HepG2 (cell line): ENCODE measurements at regions not wholly inside any gene's neighbourhood (a gene's known extent, or its start where the extent isn't known, plus 50 kb on each side); places are given as distances from the start of the nearest gene placed in this dataset.

ENCODE experiments used
- AKAP8 ChIP-seq: sonication (generic); formaldehyde crosslinking; IDR thresholded peaks from 2 replicates; pipeline ENCODE4 v1.5.1; 2020; ENCODE audit warnings: mild to moderate bottlenecking, missing genetic modification reagents
- ATF1 ChIP-seq: IDR thresholded peaks from 2 replicates; pipeline ENCODE4 v1.6.1; 2016; ENCODE audit warnings: mild to moderate bottlenecking, control low read depth
- BRD4 ChIP-seq: sonication (generic); formaldehyde crosslinking; IDR thresholded peaks from 2 replicates; pipeline ENCODE4 v1.4.0; 2020; ENCODE audit warnings: missing genetic modification reagents
- CCDC6 ChIP-seq: sonication (generic); formaldehyde crosslinking; IDR thresholded peaks from 2 replicates; pipeline ENCODE4 v1.8.1; 2022; ENCODE audit warnings: mild to moderate bottlenecking, missing genetic modification reagents, moderate library complexity
- CHD2 ChIP-seq: IDR thresholded peaks from 2 replicates; pipeline ENCODE4 v1.6.1; 2011; ENCODE audit warnings: low read depth, low read length, improper control_type of control experiment
- CREM ChIP-seq, 2 experiments: sonication (generic) in 1 of 2; formaldehyde crosslinking in 1 of 2; IDR thresholded peaks; 2 replicates each; pipeline versions ENCODE4 v1.4.0 to v1.6.1; 2016 to 2020; ENCODE audit warnings: antibody characterized with exemption in 1 of 2, mild to moderate bottlenecking in 1 of 2, missing genetic modification reagents in 1 of 2
- GMEB2 ChIP-seq: IDR thresholded peaks from 2 replicates; pipeline ENCODE4 v1.6.1; 2016; ENCODE audit warnings: missing biosample characterization, missing genetic modification reagents, low read depth
- MATR3 ChIP-seq: sonication (generic); formaldehyde crosslinking; IDR thresholded peaks from 2 replicates; pipeline ENCODE4 v1.4.0; 2020; ENCODE audit warnings: missing genetic modification reagents
- MED13 ChIP-seq: sonication (generic); formaldehyde crosslinking; IDR thresholded peaks from 2 replicates; pipeline ENCODE4 v1.5.0; 2020; ENCODE audit warnings: missing genetic modification reagents
- NCOR1 ChIP-seq: fragments of 200-600 bp; sonication (generic); IDR thresholded peaks from 2 replicates; pipeline ENCODE4 v1.7.0; 2017; ENCODE audit warnings: antibody characterized with exemption, low read length, borderline replicate concordance
- NR2F6 ChIP-seq, 2 experiments: IDR thresholded peaks; 2 replicates each; pipeline ENCODE4 v1.6.1; 2016; ENCODE audit warnings: antibody characterized with exemption in 1 of 2, mild to moderate bottlenecking in 1 of 2
- PBX2 ChIP-seq: IDR thresholded peaks from 2 replicates; pipeline ENCODE4 v1.6.1; 2016; ENCODE audit warnings: control low read depth
- PHF8 ChIP-seq: sonication (generic); formaldehyde crosslinking; IDR thresholded peaks from 2 replicates; pipeline ENCODE4 v1.5.0; 2020; ENCODE audit warnings: missing genetic modification reagents
- POLR2AphosphoS2 ChIP-seq: IDR thresholded peaks from 2 replicates; pipeline ENCODE4 v1.6.1; 2011; ENCODE audit warnings: low read depth, low read length, improper control_type of control experiment
- POLR2AphosphoS5 ChIP-seq: IDR thresholded peaks from 2 replicates; pipeline ENCODE4 v1.6.1; 2012; ENCODE audit warnings: low read depth, low read length
- RAD21 ChIP-seq: fragments of 450-650 bp; formaldehyde crosslinking; IDR thresholded peaks from 2 replicates; pipeline ENCODE4 v1.5.0; 2020; ENCODE audit warnings: mild to moderate bottlenecking
- RAD51 ChIP-seq: fragments of 450-650 bp; IDR thresholded peaks from 2 replicates; pipeline ENCODE4 v1.6.1; 2016; ENCODE audit warnings: borderline replicate concordance
- RARG ChIP-seq: sonication (generic); formaldehyde crosslinking; IDR thresholded peaks from 2 replicates; pipeline ENCODE4 v1.4.0; 2020; ENCODE audit warnings: low read depth, mild to moderate bottlenecking, missing genetic modification reagents
- RBFOX2 ChIP-seq: fragments of 200-400 bp; formaldehyde crosslinking; IDR thresholded peaks from 2 replicates; pipeline ENCODE4 v1.6.1; 2017; ENCODE audit warnings: low read depth, mild to moderate bottlenecking, low read length
- RFX5 ChIP-seq: IDR thresholded peaks from 2 replicates; pipeline ENCODE4 v1.6.1; 2011; ENCODE audit warnings: low read depth, low read length, improper control_type of control experiment
- SALL1 ChIP-seq: sonication (generic); formaldehyde crosslinking; IDR thresholded peaks from 2 replicates; pipeline ENCODE4 v1.8.0; 2022; ENCODE audit warnings: mild to moderate bottlenecking, missing genetic modification reagents
- TEAD3 ChIP-seq: optimal IDR thresholded peaks from 2 replicates; pipeline ENCODE3; 2016; ENCODE audit warnings: borderline replicate concordance
- TOE1 ChIP-seq: sonication (generic); formaldehyde crosslinking; IDR thresholded peaks from 2 replicates; pipeline ENCODE4 v1.4.0; 2020; ENCODE audit warnings: mild to moderate bottlenecking, missing genetic modification reagents
- ZNF205 ChIP-seq: IDR thresholded peaks from 2 replicates; pipeline ENCODE4 v1.6.1; 2018; ENCODE audit warnings: missing biosample characterization, missing genetic modification reagents
- ZNF274 ChIP-seq: sonication (generic); formaldehyde crosslinking; IDR thresholded peaks from 2 replicates; pipeline ENCODE4 v1.5.1; 2020; ENCODE audit warnings: mild to moderate bottlenecking, missing genetic modification reagents
- ZNF292 ChIP-seq: sonication (generic); formaldehyde crosslinking; IDR thresholded peaks from 2 replicates; pipeline ENCODE4 v1.8.1; 2022; ENCODE audit warnings: mild to moderate bottlenecking, low read depth, missing genetic modification reagents, borderline replicate concordance
- ZNF326 ChIP-seq: sonication (generic); formaldehyde crosslinking; IDR thresholded peaks from 2 replicates; pipeline ENCODE4 v1.4.0; 2020; ENCODE audit warnings: missing genetic modification reagents, borderline replicate concordance
- ZNF333 ChIP-seq: sonication (generic); formaldehyde crosslinking; IDR thresholded peaks from 2 replicates; pipeline ENCODE4 v1.4.0; 2020; ENCODE audit warnings: mild to moderate bottlenecking, missing genetic modification reagents, borderline replicate concordance
- ZNF367 ChIP-seq: sonication (generic); formaldehyde crosslinking; IDR thresholded peaks from 2 replicates; pipeline ENCODE4 v1.4.0; 2020; ENCODE audit warnings: missing genetic modification reagents, borderline replicate concordance
- ZNF44 ChIP-seq: sonication (generic); formaldehyde crosslinking; IDR thresholded peaks from 2 replicates; pipeline ENCODE4 v1.5.1; 2020; ENCODE audit warnings: mild to moderate bottlenecking, missing genetic modification reagents
- ZNF546 ChIP-seq: sonication (generic); formaldehyde crosslinking; conservative IDR thresholded peaks from 2 replicates; pipeline ENCODE4 v1.8.1; 2023; ENCODE audit warnings: mild to moderate bottlenecking, missing genetic modification reagents
- ZNF839 ChIP-seq: sonication (generic); formaldehyde crosslinking; IDR thresholded peaks from 2 replicates; pipeline ENCODE4 v1.4.0; 2020; ENCODE audit warnings: missing genetic modification reagents, mild to moderate bottlenecking, borderline replicate concordance
- ZNF850 ChIP-seq: sonication (generic); formaldehyde crosslinking; conservative IDR thresholded peaks from 2 replicates; pipeline ENCODE4 v1.9.0; 2021; ENCODE audit warnings: mild to moderate bottlenecking, missing genetic modification reagents
- ZSCAN30 ChIP-seq: sonication (generic); formaldehyde crosslinking; IDR thresholded peaks from 2 replicates; pipeline ENCODE4 v1.5.0; 2020; ENCODE audit warnings: mild to moderate bottlenecking, missing genetic modification reagents
- ZSCAN31 ChIP-seq: sonication (generic); formaldehyde crosslinking; IDR thresholded peaks from 2 replicates; pipeline ENCODE4 v1.5.0; 2020; ENCODE audit warnings: low read depth, mild to moderate bottlenecking, missing genetic modification reagents

- TF ChIP-seq RFX5 (no peak), ZNF274 (CRISPR knock-in tag) (no peak), ZNF205 (CRISPR knock-in tag) (no peak), ZNF839 (no peak), POLR2AphosphoS5 (no peak), ZNF367 (CRISPR knock-in tag) (no peak), CHD2 (no peak), TEAD3 (CRISPR knock-in tag) (no peak), RAD21 (CRISPR knock-in tag) (peak; percentile 53), ATF1 (CRISPR knock-in tag) (no peak), NR2F6 (IDR thresholded peaks at IDR 0.05) (no peak), NR2F6 (CRISPR knock-in tag; IDR thresholded peaks at IDR 0.05) (no peak), RBFOX2 (no peak), CREM (IDR thresholded peaks at IDR 0.05) (no peak), CREM (CRISPR knock-in tag; IDR thresholded peaks at IDR 0.05) (no peak), RAD51 (no peak), ZNF292 (CRISPR knock-in tag) (no peak), AKAP8 (CRISPR knock-in tag) (no peak), CCDC6 (no peak), ZNF333 (CRISPR knock-in tag) (no peak), BRD4 (CRISPR knock-in tag) (no peak), TOE1 (CRISPR knock-in tag) (no peak), SALL1 (0 out of 2 replicates have a peak, but pooled peaks have one; percentile 18), MED13 (no peak), PHF8 (CRISPR knock-in tag) (no peak), ZSCAN31 (CRISPR knock-in tag) (no peak), PBX2 (CRISPR knock-in tag) (no peak), ZNF44 (CRISPR knock-in tag) (no peak), POLR2AphosphoS2 (no peak), NCOR1 (no peak), RARG (CRISPR knock-in tag) (no peak), GMEB2 (CRISPR knock-in tag) (no peak), MATR3 (CRISPR knock-in tag) (no peak), ZNF546 (CRISPR knock-in tag) (no peak), ZNF850 (CRISPR knock-in tag) (no peak), ZSCAN30 (CRISPR knock-in tag) (no peak), ZNF326 (no peak)
Measured at GRCh38 chr4:114180481-114180880, 201.0 kb upstream of the ARSJ start (continued).
